ENCODE measurements at regions not wholly inside any gene's neighbourhood (a gene's known extent, or its start where the extent isn't known, plus 50 kb on each side); places are given as distances from the start of the nearest gene placed in this dataset.

- DNase-seq, result no peak
These were observed 177.5 kb downstream of the RBM43 start for GRCh38 chr2:151083856-151084795.

GRCh38 chr2:151078889-151079288 lies 182.8 kb downstream of the RBM43 start:
- DNase-seq, result no peak

GRCh38 chr2:151071906-151072305 lies 189.8 kb downstream of the RBM43 start:
- no peak for DNase-seq

- peak; percentile 63 for DNase-seq
These were observed 190.3 kb downstream of the RBM43 start for GRCh38 chr2:151071382-151071781.

GRCh38 chr2:151070253-151070652 lies 191.4 kb downstream of the RBM43 start:
- DNase-seq, result no peak

GRCh38 chr2:151067658-151068369 lies 193.8 kb downstream of the RBM43 start:
- no peak for DNase-seq

- peak; percentile 79 for DNase-seq
These were observed 198.4 kb downstream of the RBM43 start for GRCh38 chr2:151063271-151063670.

- no peak for DNase-seq
These were observed 201.4 kb downstream of the RBM43 start for GRCh38 chr2:151060287-151060686.

GRCh38 chr2:151056870-151057269 lies 204.8 kb downstream of the RBM43 start:
- peak; percentile 60 for DNase-seq

GRCh38 chr2:151053661-151053990 lies 208.0 kb downstream of the RBM43 start:
- DNase-seq, result no peak

- DNase-seq, result no peak
These were observed 208.6 kb downstream of the RBM43 start for GRCh38 chr2:151052850-151053660.

- DNase-seq, result peak; percentile 67
These were observed 210.0 kb downstream of the RBM43 start for GRCh38 chr2:151051574-151052220.

GRCh38 chr2:151049746-151050145 lies 211.9 kb downstream of the RBM43 start:
- DNase-seq, result peak; percentile 64

- DNase-seq, result no peak
These were observed 213.2 kb downstream of the RBM43 start for GRCh38 chr2:151048331-151049054.

GRCh38 chr2:151043484-151043883 lies 218.2 kb downstream of the RBM43 start:
- peak; percentile 62 for DNase-seq

- no peak for DNase-seq
These were observed 218.7 kb downstream of the RBM43 start for GRCh38 chr2:151042964-151043363.

- DNase-seq, result no peak
These were observed 221.6 kb downstream of the RBM43 start for GRCh38 chr2:151040039-151040438.

GRCh38 chr2:151038516-151038915 lies 223.1 kb downstream of the RBM43 start:
- no peak for DNase-seq

- no peak for DNase-seq
These were observed 224.2 kb downstream of the RBM43 start for GRCh38 chr2:151037434-151037833.

GRCh38 chr2:151033271-151034248 lies 228.1 kb downstream of the RBM43 start:
- DNase-seq, result no peak

Data from fibroblast of skin of scalp (primary cell).